SIG-M5 (cell line): ENCODE measurements at regions not wholly inside any gene's neighbourhood (a gene's known extent, or its start where the extent isn't known, plus 50 kb on each side); places are given as distances from the start of the nearest gene placed in this dataset.
"Not testable (repeated sequence)": the region's sequence is repeated elsewhere in the genome, so short reads cannot be mapped to it uniquely, and the experiment has no call there.

ENCODE experiments used
- DNase-seq: peaks from one replicate; lab custom pipeline; 2025; lab: John Stamatoyannopoulos, UW

GRCh38 chr2:56515399-56515798, 331.6 kb downstream of the CCDC85A start:
- DNase-seq = no peak

GRCh38 chr2:56519806-56520205, 336.0 kb downstream of the CCDC85A start:
- DNase-seq = no peak

- DNase-seq = no peak
Measured at GRCh38 chr2:56522605-56523089, 338.9 kb downstream of the CCDC85A start.

- DNase-seq = no peak
Measured at GRCh38 chr2:56523816-56524215, 340.0 kb downstream of the CCDC85A start.

GRCh38 chr2:56531668-56532420, 348.1 kb downstream of the CCDC85A start:
- no peak for DNase-seq

DNA sequence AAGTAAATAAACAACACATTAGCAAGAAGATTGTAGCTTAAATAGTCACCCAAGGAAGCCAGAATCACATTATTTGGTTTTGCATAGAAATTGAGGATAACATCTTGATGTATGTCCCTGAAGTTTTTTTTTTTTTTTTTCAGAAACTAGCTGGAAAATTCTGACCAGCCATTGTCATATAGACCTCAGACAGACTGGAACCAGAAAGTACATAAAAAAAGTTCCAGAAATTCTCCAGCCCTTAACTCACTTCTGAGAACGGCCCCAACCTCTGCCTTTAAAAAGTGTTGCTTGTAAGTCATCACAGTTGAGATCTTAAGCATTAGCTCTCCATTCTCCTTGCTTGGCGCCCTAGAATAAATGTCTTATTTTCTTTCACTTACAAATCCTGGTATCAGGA, 350.5 kb downstream of the CCDC85A start:
- no peak for DNase-seq

DNA sequence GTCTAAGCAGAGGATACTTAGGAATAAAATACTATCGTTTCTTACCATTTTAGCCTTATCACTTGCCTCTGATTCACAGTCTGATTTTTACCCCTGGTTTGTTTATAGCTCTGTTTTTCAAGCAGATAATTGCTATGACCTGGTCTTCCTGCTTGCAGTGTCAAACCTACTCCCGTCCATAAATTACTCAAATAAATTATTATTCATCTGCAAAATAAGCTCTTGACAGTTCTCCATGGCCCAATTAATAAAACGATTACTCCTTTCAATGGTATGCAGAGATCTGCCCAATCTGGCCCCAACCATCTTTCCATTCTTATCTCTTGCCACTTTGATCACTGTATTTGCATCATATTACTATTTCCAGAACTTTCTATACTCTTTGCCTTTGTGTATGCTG, 354.0 kb downstream of the CCDC85A start:
- no peak for DNase-seq

DNA sequence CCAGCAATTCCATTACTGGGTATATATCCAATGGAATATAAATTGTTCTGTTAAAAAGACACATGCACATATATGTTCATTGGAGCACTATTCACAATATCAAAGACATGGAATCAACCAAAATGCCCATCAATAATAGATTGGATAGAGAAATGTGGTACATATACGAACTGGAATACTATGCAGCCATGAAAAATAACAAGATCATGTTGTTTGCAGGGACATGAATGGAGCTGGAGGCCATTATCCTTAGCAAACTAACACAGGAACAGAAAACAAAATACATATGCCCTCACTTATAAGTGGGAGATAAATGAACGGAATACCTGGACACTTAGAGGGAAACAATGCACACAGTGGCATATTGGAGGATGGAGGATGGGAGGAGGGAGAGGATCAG, 355.8 kb downstream of the CCDC85A start:
- DNase-seq = no peak

DNA sequence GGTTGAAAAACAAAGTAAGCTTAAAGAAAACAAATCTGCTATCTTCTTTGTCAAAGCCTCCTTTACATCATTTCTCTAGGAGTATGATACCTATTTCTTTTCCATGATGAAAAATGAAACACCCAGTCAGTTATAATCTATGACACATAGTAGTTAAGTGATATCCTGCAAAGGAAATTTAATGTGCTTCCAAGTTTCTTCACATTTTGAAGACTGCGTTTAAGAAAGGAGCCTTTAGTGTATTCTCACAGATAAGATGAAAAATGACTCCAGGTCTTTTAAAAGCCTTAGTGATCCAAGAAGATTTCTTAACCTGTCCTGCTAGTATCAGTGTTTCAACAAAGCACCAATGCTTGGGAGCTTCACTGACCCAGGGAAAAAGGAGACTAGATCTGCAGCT, 356.7 kb downstream of the CCDC85A start:
- no peak for DNase-seq

- DNase-seq = no peak
Measured at GRCh38 chr2:56540916-56541315, 357.1 kb downstream of the CCDC85A start.

DNA sequence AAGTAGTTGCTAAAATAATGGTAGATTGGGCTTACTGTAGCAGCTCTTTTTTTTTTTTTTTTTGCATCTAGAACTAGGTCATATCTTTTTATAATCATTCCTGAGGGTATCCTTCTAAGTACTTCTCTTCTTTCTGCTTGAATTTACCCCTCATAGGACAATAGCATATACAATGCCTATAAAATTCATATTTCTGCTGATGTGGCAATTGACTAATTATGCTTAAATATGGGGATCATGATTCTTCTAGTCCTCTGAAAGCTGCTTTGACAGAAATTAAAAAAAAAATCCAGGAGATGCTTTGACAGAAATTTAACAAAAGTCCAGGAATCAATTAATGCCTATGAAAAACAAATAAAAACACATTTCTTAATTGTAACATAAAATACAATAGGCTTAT, 358.4 kb downstream of the CCDC85A start:
- no peak for DNase-seq

DNA sequence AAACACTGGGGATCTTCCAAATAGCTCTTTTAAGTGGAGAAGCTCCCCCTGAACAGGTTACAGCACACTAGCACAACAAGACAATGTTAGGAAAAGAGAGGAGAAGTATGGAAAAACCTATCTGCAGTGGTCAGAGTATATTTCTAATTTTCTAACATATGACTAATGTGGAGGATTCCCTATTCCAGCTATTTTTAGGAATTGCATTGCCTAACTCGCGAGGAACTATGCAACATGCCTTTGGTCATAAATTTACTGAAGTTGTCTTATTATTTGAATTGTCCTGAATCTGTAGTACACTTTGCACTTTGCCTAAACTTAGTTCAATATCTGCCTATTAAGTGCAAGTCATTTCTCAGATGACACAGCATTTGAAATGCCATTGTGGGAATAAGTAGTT, 381.4 kb downstream of the CCDC85A start:
- no peak for DNase-seq

DNA sequence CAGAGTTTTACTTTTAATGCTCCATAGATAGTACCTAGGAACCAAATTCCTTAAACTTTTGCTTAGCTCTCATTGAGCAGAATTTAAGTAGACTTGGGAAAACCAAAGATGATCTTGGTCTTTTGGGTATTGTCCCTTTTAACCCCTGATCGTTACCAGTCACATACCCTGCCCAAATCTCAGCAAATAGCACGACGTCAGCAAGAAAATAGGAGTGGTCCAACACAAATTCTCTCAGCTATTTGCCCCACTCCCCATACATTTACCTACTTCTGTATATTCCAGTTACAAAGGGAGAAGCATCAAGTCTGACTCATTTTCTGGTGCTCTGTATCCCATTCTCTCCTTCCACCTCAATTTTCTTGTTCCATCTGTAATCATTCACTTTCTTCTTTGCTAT, 387.3 kb downstream of the CCDC85A start:
- no peak for DNase-seq

GRCh38 chr2:56576001-56576400, 392.2 kb downstream of the CCDC85A start:
- DNase-seq = no peak

GRCh38 chr2:56580242-56580641, 396.5 kb downstream of the CCDC85A start:
- no peak for DNase-seq

DNA sequence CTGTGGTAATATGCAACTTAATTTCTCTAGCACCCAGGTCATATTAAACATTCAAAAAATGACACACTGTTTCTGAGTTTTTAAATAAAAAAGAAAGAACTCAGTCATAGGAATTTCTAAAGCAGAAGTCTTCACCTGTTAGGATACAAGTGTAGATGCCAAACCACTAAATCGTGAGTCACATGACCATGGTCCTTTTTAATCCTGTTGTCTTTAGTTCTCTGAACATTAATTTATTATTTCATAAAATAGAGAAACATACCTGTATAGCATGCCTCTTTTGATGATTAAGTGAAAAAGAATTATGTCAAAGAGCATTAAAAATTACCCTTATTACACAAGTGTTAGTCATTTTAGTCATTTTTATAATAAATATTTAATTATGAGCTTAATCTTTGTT, 398.8 kb downstream of the CCDC85A start:
- DNase-seq = no peak

GRCh38 chr2:56583796-56584315, 400.1 kb downstream of the CCDC85A start:
- DNase-seq = no peak

DNA sequence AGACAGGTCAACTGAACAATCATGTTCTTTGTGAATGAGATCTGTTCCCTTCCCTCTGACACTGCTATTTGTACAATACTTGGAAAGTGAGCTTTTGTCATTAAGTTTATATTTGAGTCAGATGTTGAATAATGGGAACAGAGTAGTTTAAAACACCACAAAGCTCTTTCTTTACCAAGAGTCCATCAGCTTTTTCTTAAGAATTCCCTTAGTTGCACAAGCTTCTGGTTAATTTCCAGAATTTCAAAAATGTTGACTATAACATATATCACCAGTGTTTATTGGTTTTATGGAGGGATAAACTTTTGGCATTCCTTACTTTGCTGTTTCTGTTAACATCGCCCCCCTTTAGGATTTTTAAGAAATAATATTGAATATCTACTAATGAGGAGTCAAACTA, 403.7 kb downstream of the CCDC85A start:
- DNase-seq = no peak

GRCh38 chr2:56589194-56589593, 405.4 kb downstream of the CCDC85A start:
- no peak for DNase-seq

GRCh38 chr2:56589835-56590234, 406.0 kb downstream of the CCDC85A start:
- DNase-seq = no peak

DNA sequence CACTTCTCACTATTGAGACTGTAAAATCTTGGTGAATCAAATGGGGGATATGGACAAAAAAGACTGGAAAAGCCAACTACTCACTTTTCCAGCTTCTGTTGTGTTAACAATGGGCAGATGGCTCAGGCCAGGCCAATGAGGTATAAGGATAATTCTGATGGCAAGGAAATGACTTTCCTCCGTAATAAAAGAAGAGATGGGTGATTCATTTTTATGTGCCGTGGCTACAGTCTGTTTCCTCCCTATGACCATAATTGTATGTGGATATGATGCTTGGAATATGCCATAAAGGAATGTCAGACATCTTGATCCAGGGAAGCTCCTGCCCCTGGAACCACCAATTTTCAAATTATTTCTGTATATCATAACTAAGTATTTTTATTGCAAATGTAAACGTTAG, 406.8 kb downstream of the CCDC85A start:
- no peak for DNase-seq

- not testable (repeated sequence) for DNase-seq
Measured at GRCh38 chr2:56606086-56606485, 422.3 kb downstream of the CCDC85A start.

DNA sequence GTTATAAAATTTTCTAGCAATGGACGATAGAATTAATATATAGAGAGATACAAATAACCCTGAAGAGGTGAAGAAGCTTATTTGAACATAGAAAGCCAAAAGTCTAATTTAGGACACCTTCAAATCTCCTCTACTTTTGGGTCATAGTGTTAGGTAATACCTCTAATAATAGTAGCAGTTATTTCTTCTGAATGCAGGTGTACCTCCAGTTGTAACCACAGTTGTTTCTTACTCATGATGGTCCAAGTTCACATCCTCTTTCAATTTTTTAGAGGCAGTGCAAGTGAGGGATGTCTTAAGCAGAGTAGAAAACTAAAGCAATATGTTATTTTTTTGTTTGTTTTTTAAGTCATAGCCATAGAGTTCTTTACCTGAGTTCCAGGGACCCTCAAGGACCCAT, 429.5 kb downstream of the CCDC85A start:
- no peak for DNase-seq

GRCh38 chr2:56613920-56614319, 430.1 kb downstream of the CCDC85A start:
- no peak for DNase-seq
